ENCODE measurements at regions not wholly inside any gene's neighbourhood (a gene's known extent, or its start where the extent isn't known, plus 50 kb on each side); places are given as distances from the start of the nearest gene placed in this dataset.

- TF ChIP-seq POLR2A (IDR thresholded peaks at IDR 0.05; ENCODE audit: borderline replicate concordance, extremely low read depth, insufficient read depth, insufficient read length) (no peak), CTCF (IDR thresholded peaks at IDR 0.05 in 2 of 3, conservative IDR thresholded peaks at IDR 0.05 in 1 of 3; ENCODE audit: borderline replicate concordance in 1 of 3, insufficient read depth in 1 of 3, low read depth in 2 of 3, low read length in 2 of 3) (no peak)
Observed at GRCh38 chr11:110991661-110992355, 253.7 kb upstream of the POU2AF2 start.
